IPS DF 19.7 (cell line): ENCODE measurements at regions not wholly inside any gene's neighbourhood (a gene's known extent, or its start where the extent isn't known, plus 50 kb on each side); places are given as distances from the start of the nearest gene placed in this dataset.
"Not testable (repeated sequence)": the region's sequence is repeated elsewhere in the genome, so short reads cannot be mapped to it uniquely, and the experiment has no call there.

Experiments
- DNase-seq: peaks from one replicate; pipeline ENCODE4 v3.0.0-alpha.2; 2013; ENCODE audit warnings: low read depth, low spot score

GRCh38 chr13:74251778-74252519 is 117.7 kb upstream of the KLF12 start:
- no peak for DNase-seq

GRCh38 chr13:74250738-74251190 is 116.6 kb upstream of the KLF12 start:
- DNase-seq = no peak

- no peak for DNase-seq
These were observed 114.3 kb upstream of the KLF12 start for GRCh38 chr13:74248477-74248876.

- no peak for DNase-seq
These were observed 112.3 kb upstream of the KLF12 start for GRCh38 chr13:74246487-74246886.

DNA sequence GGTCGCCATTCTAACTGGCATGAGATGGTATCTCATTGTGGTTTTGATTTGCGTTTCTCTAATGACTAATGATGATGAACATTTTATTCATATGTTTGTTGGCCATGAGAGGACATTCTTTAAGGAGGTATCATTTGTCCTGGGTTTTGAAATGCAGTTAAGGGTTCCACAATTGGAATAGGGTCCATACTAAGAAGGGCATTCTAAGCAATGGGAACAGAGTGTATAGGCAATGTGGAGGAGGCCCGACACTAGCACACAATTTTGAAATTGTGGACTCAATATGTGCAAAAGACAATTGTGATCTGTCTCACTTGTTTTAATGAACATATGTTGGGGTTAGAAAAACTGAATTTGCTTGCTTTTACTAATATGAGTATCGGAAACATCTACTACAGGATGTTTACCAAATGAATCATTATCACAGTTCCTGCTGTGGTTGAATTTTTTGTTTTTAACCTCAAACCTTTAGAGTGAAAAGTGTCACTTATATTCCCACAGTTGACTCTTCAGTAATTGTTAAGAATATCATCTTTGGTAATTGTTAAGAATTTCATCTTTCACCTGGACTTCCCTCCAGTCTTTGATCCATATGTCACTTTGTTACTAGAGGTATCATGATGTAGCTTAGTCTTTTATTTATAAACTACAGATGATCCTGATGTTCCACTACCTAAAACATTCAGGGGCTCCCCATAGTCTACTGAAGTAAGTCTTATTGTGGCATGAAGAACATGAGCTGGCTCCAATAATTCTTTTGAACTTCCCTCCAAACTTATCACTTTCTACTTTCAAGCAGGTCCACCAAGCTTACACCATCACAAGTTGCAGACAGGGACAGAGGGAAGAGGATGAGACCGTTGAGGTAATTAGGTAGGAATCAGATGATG is 109.7 kb upstream of the KLF12 start:
- DNase-seq = no peak

- not testable (repeated sequence) for DNase-seq
These were observed 107.1 kb upstream of the KLF12 start for GRCh38 chr13:74241343-74241742.

GRCh38 chr13:74230984-74231501 is 96.8 kb upstream of the KLF12 start:
- no peak for DNase-seq

DNA sequence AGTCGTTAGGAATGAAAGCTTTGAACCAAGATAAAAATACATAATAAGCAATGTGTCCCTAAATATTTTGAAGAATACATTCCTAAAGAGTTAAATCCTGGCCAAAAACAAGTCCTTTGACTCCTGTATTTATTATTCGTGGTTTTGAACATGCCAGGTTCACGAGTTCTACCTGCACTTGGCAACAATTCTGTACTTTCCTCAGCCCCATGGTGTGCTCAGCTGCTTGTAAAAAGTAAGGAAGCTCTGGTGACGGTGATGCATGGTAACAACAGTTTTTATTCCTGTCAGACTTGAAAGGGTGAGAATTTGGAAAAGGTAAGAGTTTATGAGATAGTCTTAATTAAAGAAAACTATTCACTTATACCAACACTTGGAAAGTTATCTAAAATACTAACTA is 95.0 kb upstream of the KLF12 start:
- no peak for DNase-seq

- DNase-seq = no peak
These were observed 93.4 kb upstream of the KLF12 start for GRCh38 chr13:74227476-74228158.

- no peak for DNase-seq
These were observed 92.7 kb upstream of the KLF12 start for GRCh38 chr13:74226791-74227475.

DNA sequence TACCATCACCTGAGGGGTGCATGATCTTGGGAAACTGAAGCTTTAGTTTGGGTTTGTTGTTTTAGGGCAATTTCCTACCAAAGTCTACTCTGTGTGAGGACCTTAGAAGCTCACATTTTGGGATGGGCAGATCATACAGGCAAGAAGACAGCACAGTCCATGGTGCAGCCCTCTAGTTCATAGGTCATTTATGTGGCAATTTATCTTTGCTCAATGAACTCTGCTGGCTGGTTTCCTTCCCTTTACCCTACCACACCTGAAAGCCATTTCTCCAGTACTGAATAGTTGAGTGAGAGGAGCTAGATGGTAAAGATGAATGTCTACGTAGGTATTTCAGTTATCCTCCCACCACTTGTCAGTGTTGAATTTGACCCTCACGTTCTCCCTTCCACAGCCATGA is 87.5 kb upstream of the KLF12 start:
- no peak for DNase-seq

- DNase-seq = no peak
These were observed 85.4 kb upstream of the KLF12 start for GRCh38 chr13:74219566-74219965.

DNA sequence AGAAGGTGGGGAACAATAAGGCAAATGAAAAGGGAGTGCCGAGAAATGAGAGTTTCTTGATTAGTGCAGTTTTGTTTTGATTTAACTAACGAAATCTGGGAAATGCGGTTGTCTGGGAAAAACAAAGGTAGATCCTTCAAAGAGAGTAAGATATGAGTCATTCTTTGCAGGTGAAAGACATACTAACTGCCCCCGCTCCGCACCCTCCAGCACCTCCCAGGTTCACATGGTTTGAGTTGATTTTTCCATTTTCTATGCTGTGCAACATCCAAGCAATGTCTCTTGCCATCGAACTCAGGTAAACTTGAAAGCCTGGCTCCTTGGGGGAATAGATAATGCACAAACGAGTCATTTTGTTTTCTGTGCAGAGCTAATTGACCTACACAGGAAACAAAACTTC is 84.1 kb upstream of the KLF12 start:
- no peak for DNase-seq

DNA sequence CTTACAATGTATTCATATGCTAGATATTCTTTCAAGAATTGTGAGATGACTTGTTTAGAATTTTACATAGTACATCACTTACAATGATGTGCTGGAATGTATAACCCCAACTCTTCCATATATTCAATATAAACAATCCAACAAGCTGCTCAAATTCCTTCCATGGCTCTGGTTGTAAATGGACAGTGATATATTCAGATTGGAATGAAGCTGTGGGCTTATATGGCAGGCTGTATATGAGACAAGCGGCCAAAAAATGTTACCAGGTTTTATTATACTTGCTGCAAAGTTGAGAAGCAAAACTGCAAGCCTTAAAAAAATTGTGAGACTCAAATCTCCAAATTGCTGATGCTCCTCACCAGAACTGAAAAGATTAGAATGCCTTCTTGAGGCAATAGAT is 83.6 kb upstream of the KLF12 start:
- DNase-seq = no peak

GRCh38 chr13:74215420-74215819 is 81.2 kb upstream of the KLF12 start:
- DNase-seq = no peak

DNA sequence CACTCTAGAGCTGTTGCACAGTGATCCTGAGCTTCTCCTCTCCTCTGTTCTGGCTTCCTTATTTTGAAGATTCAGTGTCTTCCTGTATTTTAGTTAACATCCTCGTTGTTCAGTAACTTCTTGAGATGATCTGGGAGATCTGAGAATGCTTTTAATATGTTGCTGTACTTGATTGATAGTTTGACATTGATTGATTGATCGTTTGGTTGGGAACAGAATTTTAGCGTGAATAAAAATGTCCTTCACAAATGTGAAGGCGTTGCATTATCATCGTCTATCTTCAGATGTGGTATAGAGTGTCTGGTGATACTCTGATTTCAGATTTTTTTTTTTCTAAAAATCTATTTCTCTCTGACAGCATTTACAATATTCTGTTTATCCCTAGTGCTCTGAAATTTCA is 80.1 kb upstream of the KLF12 start:
- no peak for DNase-seq

DNA sequence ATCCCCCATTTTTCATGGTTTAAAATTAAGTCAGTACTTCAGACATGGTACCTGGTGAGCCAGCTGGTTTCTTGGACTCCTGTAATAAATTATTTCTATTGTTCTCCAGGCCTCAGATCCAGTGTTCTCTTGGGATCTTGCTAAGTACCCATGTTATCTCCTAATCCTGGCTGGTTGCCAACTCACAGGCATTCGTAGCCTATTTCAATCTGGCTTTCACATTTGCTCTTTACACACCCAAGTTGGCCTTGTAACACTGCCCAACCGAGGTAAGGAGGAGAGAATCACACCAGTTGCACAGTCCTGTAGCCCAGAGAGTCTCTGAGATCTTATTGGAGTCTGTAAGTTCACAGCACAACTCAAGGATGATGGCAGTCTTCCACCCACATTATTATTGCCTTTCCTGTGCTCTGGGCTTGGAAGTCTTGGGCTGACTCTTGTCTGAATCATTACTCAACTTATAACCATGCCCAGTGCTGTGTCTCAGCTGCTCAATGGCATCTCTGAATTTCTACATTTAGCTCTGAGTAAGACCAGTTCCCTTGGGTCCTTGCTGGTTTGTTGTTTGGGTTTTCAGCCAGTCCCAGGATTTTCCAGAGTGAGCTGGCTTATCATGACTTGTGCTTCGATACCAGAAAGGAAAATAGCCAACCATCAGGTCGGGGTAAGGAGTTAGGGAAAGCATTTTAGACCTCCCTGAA is 76.6 kb upstream of the KLF12 start:
- no peak for DNase-seq

GRCh38 chr13:74206855-74207254 is 72.7 kb upstream of the KLF12 start:
- DNase-seq = no peak

DNA sequence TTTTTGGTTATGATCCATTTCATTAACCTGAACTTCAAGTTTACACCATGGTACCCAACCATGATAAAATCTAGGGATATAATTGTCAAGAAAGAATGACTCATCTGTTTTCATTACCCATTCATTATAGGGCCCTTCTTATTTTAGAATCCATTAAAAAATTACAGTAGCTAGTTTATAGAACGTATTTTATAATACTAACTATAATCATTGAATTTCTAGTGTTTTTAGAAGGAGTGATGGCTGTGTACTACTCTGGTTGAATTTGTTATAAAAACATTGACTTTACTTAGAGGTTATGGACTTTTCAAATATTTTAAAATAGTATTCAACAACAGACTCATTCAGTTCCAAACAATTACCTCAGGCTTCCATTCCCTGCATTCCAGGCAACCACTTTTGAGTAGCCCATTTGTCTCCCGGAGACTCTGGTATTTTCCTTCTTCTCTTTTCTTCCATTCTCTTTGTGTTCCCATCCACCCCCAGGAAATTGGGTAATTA is 71.9 kb upstream of the KLF12 start:
- DNase-seq = no peak

DNA sequence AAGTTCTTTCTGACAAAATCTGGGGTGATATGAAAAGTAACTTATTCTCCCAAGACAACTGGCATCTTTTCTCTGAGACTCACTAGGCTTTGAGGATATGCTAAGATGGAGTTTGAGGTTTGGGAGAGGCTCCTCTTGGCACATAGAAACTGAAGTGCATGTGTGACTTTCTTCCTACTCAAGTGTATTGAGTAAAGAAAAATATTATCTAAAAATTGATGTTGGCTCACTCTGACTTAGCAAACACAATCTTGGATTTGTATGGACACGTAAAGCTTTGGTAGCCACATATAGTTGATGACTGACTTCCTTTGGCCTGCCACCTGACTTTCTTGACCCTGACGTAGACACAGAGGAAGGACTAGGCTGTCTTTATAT is 71.1 kb upstream of the KLF12 start:
- DNase-seq = no peak
